Hematopoietic multipotent progenitor cell treated with erythropoietin and hydrocortisone succinate and interleukin-3 and kit ligand, for 17 days (in vitro differentiated cells): ENCODE measurements at regions not wholly inside any gene's neighbourhood (a gene's known extent, or its start where the extent isn't known, plus 50 kb on each side); places are given as distances from the start of the nearest gene placed in this dataset.
"Not testable (repeated sequence)": the region's sequence is repeated elsewhere in the genome, so short reads cannot be mapped to it uniquely, and the experiment has no call there.

Source experiments
- DNase-seq: peaks from one replicate; pipeline ENCODE4 v3.0.0-alpha.2; 2015; ENCODE audit warnings: low spot score

DNA sequence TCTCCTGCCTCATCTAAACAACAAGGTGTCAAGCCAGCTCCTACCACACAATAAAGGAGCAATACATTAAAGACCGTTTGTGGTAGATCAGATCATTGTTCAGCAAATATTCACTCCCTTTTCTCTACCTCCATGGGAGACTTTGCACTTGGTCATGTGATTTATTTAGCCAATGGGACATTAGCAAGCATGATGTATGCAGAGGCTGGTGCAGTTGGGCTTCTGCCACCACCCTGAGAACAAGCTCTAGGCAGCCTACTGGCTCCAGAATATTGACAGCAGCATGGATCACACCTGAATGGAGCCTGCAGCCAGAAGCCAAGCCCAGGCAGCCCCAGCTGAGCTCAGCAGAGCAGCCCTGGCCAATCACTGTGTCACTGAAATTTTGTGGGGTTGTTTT, 99.4 kb upstream of the UBE2E2 start:
- no peak for DNase-seq

DNA sequence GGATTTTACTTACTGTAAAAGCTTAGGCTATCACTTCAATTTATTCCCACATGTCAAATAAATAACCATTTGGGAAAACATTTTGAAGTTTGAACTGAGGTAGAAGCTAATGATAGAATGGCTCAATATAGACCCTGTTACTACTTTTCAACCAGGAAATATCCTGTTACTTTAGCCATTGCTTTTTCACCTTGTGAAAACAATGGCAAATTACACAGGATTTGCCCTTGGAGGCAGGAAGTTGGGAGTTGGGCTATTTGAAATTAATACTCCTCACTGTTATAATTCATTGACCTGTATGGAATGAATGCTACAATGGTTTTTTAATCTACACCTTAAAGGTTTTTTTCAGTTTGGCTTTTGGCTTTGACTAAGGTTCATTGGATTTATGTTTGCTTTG, 98.1 kb upstream of the UBE2E2 start:
- DNase-seq, result no peak

DNA sequence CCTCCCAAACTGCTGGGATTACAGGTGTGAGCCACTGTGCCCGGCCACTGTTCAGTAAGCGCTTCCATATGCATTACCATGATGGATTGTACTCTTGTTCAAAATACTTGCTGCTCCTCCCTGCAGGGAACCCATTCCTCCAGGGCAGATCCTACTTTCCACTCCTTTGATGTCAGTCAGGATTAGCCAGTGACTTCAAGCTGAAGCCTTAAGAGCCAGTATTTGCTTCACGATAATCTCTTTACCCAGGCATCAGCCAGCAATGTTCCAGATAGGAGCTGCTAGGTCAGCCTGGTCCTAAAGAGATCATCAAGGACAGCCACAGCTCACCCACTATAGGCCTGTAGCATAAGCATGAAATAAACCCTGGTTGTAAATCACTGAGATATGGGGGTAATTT, 96.5 kb upstream of the UBE2E2 start:
- no peak for DNase-seq

DNA sequence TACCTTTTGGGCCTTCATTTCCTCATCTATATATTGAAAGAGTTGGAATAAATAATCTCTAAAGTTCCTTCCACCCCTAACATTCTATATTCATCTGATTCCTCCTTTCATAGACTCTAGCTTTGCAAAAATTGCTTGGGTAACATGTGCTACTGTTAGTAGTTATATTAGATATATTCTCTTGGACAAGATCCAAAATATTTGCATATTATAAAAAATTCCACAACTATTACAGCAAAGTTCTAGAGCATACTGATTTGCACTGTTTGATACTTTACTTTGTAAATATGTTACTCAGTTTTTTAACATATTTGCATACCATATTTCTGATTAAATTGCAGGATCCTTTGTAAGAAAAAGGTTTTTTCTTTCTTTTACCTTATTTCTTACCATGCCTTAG, 95.9 kb upstream of the UBE2E2 start:
- DNase-seq, result no peak

GRCh38 chr3:23108451-23109057, 94.6 kb upstream of the UBE2E2 start:
- no peak for DNase-seq

- DNase-seq, result no peak
Observed at GRCh38 chr3:23111286-23111685, 91.8 kb upstream of the UBE2E2 start.

DNA sequence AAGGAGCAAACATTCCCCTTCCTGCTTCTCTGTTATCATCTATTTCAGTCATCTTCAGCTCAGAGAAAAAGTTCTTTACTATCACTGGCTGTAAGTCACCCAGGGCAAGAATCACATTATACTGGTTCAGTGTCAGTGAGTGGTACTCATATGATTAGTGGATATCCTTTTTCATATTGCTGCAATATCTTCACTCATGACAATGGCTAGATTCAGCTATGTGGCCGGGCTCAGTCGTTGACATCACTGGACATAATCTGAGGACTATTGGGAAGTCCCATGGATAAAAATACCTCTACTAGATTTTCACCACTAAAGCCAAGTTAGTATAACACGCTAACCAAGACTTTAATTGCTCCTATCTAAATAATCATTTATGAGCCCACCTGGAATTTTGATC, 91.3 kb upstream of the UBE2E2 start:
- DNase-seq, result no peak

- no peak for DNase-seq
Observed at GRCh38 chr3:23112491-23112890, 90.6 kb upstream of the UBE2E2 start.

DNA sequence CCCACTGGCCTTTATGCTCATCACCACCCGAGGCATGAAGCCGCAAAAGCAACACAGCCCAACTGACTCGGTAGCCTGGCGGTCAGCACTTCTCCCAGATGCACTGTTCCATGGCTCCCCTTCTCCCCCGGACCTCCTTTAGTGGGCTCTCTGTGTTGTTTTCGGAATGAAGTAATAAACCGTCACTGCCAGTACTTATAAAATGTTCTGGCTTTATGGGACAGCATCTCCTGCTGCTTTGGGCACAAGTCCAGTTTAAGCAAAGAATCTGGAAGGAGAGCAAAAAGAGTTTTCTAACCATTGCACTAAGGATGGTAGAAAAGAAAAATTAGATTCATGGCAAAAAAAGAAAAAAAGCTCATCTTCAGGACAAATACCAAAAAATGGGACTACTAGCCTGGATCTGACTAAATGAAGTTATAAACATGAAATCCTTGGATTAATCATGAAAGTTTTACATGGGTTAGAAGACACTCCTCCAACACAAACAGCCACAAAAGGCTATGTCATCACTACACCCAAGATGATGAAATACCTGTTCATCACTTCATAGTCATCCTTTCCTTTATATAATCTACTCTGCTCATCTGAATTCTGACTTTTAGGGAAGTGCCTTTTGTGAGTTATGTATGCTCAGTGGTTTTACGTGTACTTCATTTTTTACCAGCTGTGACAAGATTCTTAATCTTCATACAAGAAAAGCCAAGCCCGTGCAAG, 89.5 kb upstream of the UBE2E2 start:
- DNase-seq, result no peak

GRCh38 chr3:23114432-23114831, 88.7 kb upstream of the UBE2E2 start:
- DNase-seq, result no peak

DNA sequence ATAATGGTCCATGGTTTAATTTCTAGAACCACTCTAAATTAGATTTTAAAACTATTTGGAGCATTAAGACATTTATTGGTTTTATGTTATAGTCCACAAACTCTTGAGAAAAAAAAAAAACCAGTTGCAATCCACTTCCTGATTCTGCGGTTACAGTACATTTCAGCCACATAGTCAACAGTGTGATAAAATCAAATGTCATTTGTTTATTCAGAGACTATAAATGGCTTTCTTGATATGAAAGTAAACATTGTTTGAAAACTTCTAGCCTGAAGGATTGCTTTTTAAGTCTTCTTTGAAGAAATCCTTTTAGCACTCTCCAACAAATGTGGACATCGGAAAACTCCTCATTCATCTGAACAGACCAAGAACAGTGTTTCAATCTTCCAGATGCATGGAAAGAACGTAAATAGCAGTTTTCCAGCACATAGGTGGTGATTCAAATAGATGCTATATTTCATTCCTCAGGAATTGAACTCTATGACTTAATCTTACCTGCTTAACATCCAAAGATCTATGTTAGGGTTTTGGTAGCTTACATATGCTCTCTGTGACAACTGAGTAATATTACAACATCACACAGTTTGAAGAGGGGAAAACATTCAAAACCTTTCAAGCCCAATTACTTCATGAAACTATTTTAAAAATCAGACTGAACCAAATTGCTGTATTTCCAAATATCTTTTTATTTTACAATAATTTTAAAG, 87.8 kb upstream of the UBE2E2 start:
- no peak for DNase-seq

GRCh38 chr3:23116081-23116837, 86.9 kb upstream of the UBE2E2 start:
- no peak for DNase-seq

GRCh38 chr3:23117856-23118255, 85.3 kb upstream of the UBE2E2 start:
- DNase-seq, result no peak

DNA sequence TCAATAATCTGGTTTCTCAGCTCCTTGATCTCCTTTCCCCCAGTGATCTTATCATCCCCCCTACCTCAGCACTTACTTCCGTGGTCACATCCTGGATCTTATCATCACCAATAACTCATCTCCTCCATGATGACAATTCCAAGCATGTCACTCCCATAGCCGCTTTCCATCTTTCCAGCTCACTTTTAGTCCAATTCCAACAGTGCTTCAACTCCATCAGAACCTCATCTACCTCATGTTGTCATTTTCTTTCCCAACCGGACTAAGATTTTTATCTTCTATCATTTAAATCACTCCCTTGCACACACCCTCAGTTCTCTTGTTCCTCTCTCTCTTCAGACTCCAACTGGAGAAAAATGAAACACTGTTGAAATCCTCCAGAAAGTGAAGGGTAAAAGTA, 75.9 kb upstream of the UBE2E2 start:
- DNase-seq, result no peak

- no peak for DNase-seq
Observed at GRCh38 chr3:23128655-23129054, 74.5 kb upstream of the UBE2E2 start.

DNA sequence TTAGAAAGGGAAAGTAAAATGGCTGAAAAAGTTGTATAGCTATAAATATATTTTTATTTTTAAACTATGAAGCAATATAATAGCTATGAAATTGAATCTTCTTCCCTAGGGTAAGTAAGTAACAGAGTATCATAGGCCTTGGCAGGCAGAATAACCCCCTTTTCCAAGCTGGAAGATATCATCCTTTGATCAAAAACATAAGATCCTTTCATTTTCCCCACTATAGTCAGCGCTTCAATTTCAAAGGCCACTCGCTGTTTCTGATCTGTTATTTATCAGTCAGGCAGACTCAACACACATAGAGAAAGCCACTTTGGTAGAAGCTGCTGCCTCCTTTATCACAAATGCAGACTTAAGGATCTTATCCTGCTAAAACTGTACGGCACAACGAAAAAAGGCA, 74.0 kb upstream of the UBE2E2 start:
- no peak for DNase-seq

GRCh38 chr3:23129817-23130216, 73.3 kb upstream of the UBE2E2 start:
- no peak for DNase-seq

GRCh38 chr3:23130406-23130805, 72.7 kb upstream of the UBE2E2 start:
- no peak for DNase-seq

- DNase-seq, result no peak
Observed at GRCh38 chr3:23135026-23135785, 67.9 kb upstream of the UBE2E2 start.

DNA sequence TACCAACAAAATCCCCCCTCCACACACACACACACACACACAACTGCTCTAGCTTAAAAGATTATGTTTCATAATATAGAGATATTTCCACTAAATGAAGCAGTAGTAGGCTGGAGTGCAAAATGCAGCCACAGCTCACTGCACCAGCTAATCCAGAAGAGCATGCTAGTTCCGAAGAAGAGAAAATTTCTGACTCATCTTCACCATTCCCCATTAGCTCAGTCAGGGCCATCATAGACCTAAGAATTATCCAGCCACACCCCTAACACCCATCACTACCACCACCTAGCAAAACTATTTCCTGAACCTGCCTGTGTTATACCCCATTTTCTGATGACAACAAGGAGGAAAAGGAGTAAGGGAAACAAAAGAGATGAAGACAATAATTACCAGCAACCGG, 67.1 kb upstream of the UBE2E2 start:
- DNase-seq, result no peak

- not testable (repeated sequence) for DNase-seq
Observed at GRCh38 chr3:23144051-23144450, 59.1 kb upstream of the UBE2E2 start.

- no peak for DNase-seq
Observed at GRCh38 chr3:23146163-23146562, 57.0 kb upstream of the UBE2E2 start.
